GM12878 (cell line): ENCODE measurements at regions not wholly inside any gene's neighbourhood (a gene's known extent, or its start where the extent isn't known, plus 50 kb on each side); places are given as distances from the start of the nearest gene placed in this dataset.

ENCODE experiments used
- ATAC-seq: fragments of 200-7000 bp; cut with Tn5 transposase; 3 replicates; pipeline ENCODE4 v1.9.1; 2020; ENCODE audit warnings: mild to moderate bottlenecking, moderate library complexity
- BruUV-seq: library from RNA; stranded (reverse); fragments of 400-500 nt; replicated peaks from 2 replicates; lab custom pipeline; 2021; lab: Mats Ljungman, UMichigan
- CTCF ChIA-PET: fragments of 300-600 bp; sonication (Branson Sonifier 250); formaldehyde crosslinking; extraction: SDS; loops from one replicate; lab custom pipeline; 2021; ENCODE audit warnings: inconsistent platforms; lab: Yijun Ruan, JAX
- POLR2A ChIA-PET: fragments of 350-600 bp; formaldehyde crosslinking; extraction: SDS; loops from one replicate; lab custom pipeline; 2021; ENCODE audit warnings: inconsistent platforms; lab: Charles Lee
- RAD21 ChIA-PET: fragments of 300-600 bp; sonication (Branson Sonifier 250); formaldehyde crosslinking; loops from one replicate; lab custom pipeline; 2023; ENCODE audit warnings: antibody characterized with exemption; ENCODE audit not compliant: unreplicated experiment; lab: Charles Lee
- SMC1A ChIA-PET: fragments of 300-600 bp; sonication (Branson Sonifier 250); formaldehyde crosslinking; loops from one replicate; lab custom pipeline; 2023; ENCODE audit not compliant: unreplicated experiment, uncharacterized antibody; lab: Charles Lee
- DNase-seq: peaks from one replicate; pipeline ENCODE4 v3.0.0-alpha.2; 2011; ENCODE audit warnings: low read depth, low spot score
- FAIRE-seq: peaks from 3 replicates; lab custom pipeline; 2011; peaks lifted over from hg19 to GRCh38; lab: Jason Lieb, UNC
- H2AFZ ChIP-seq: 2 replicates; pipeline ENCODE4 v1.6.0; 2011; ENCODE audit warnings: low read depth, low read length, control low read depth; ENCODE audit not compliant: control insufficient read depth
- H3K27ac ChIP-seq: 2 replicates; pipeline ENCODE4 v1.5.1; 2011; ENCODE audit warnings: control low read depth; ENCODE audit not compliant: control insufficient read depth, insufficient read depth
- H3K27me3 ChIP-seq, 2 experiments: replicated peaks in 1 of 2; 2 replicates each; pipeline versions ENCODE4 v1.6.0 to v1.6.1; 2011; ENCODE audit warnings: low read length in 1 of 2; ENCODE audit not compliant: control insufficient read depth in 2 of 2, insufficient read depth in 2 of 2
- H3K36me3 ChIP-seq, 2 experiments: 2 replicates each; pipeline ENCODE4 v1.5.1; 2011; ENCODE audit warnings: low read length in 1 of 2; ENCODE audit not compliant: control insufficient read depth in 2 of 2, insufficient read depth in 2 of 2
- H3K4me1 ChIP-seq: 2 replicates; pipeline ENCODE4 v1.6.1; 2011; ENCODE audit warnings: mild to moderate bottlenecking, low read length, moderate library complexity, mixed read lengths; ENCODE audit not compliant: control insufficient read depth, insufficient read depth
- H3K4me2 ChIP-seq: 2 replicates; pipeline ENCODE4 v1.6.0; 2011; ENCODE audit warnings: control low read depth; ENCODE audit not compliant: control insufficient read depth, insufficient read depth
- H3K4me3 ChIP-seq: fragments of 200-600 bp; sonication (generic); 2 replicates; pipeline ENCODE4 v1.5.1; 2016
- H3K79me2 ChIP-seq: 2 replicates; pipeline ENCODE4 v1.6.0; 2011; ENCODE audit warnings: low read length; ENCODE audit not compliant: control insufficient read depth, insufficient read depth
- H3K9ac ChIP-seq: 2 replicates; pipeline ENCODE4 v1.8.0; 2011; ENCODE audit warnings: low read length, control low read depth, mixed read lengths; ENCODE audit not compliant: control insufficient read depth, insufficient read depth
- H3K9me3 ChIP-seq: replicated peaks from 3 replicates; pipeline ENCODE4 v1.5.1; 2011; ENCODE audit warnings: mild to moderate bottlenecking, low read length; ENCODE audit not compliant: control insufficient read depth, insufficient read depth
- H4K20me1 ChIP-seq: 2 replicates; pipeline ENCODE4 v1.6.0; 2011; ENCODE audit not compliant: control insufficient read depth, insufficient read depth
- EED ChIP-seq: sonication (generic); IDR thresholded peaks from 2 replicates; pipeline ENCODE4 v1.6.1; 2016; ENCODE audit warnings: antibody characterized with exemption, low read depth
- MEF2A ChIP-seq: IDR thresholded peaks from 2 replicates; pipeline ENCODE4 v1.6.1; 2011; ENCODE audit warnings: low read depth, mild to moderate bottlenecking, low read length, moderate library complexity; ENCODE audit not compliant: insufficient read depth
- NBN ChIP-seq: fragments of 450-650 bp; IDR thresholded peaks from 2 replicates; pipeline ENCODE4 v1.6.1; 2016
- RELA ChIP-seq: fragments of 450-650 bp; IDR thresholded peaks from 2 replicates; pipeline ENCODE4 v1.8.0; 2014; ENCODE audit warnings: borderline replicate concordance; ENCODE audit not compliant: partially characterized antibody
- RUNX3 ChIP-seq: IDR thresholded peaks from 2 replicates; pipeline ENCODE4 v1.6.1; 2012; ENCODE audit warnings: low read length, inconsistent platforms
- SP1 ChIP-seq: IDR thresholded peaks from one replicate; pipeline ENCODE4 v1.6.1; 2011; ENCODE audit warnings: low read depth, low read length
- SREBF2 ChIP-seq: IDR thresholded peaks from 2 replicates; pipeline ENCODE4 v1.6.1; 2012; ENCODE audit warnings: mild to moderate bottlenecking, low read length
- TBL1XR1 ChIP-seq: IDR thresholded peaks from 2 replicates; pipeline ENCODE4 v1.6.1; 2012; ENCODE audit warnings: low read depth, low read length, improper control_type of control experiment
- WGBS: methylation state at CpG from one replicate; pipeline ENCODE4 v1.1.6; 2016; ENCODE audit warnings: low lambda C conversion rate; ENCODE audit not compliant: insufficient replicate concordance, insufficient coverage; ENCODE audit errors: missing lambda C conversion rate; 5-methylcytosine and 5-hydroxymethylcytosine counted together
- in situ Hi-C: fragments of 300-500 bp; cut with MboI; formaldehyde crosslinking; loops from 9 replicates; pipeline ENCODE4 v1.14.3; 2018; ENCODE audit warnings: mixed read lengths
- intact Hi-C: fragments of 100-400 bp; cut with micrococcal nuclease; formaldehyde crosslinking; loops from one replicate; pipeline ENCODE4 v1.14.2; 2022; ENCODE audit not compliant: unreplicated experiment
- TF ChIP-seq, protein P1 (sequence below): fragments of 450-650 bp; IDR thresholded peaks from 2 replicates; pipeline ENCODE4 v1.6.1; 2018; ENCODE audit warnings: mild to moderate bottlenecking, low read depth, moderate library complexity; ENCODE audit not compliant: partially characterized antibody

DNA sequence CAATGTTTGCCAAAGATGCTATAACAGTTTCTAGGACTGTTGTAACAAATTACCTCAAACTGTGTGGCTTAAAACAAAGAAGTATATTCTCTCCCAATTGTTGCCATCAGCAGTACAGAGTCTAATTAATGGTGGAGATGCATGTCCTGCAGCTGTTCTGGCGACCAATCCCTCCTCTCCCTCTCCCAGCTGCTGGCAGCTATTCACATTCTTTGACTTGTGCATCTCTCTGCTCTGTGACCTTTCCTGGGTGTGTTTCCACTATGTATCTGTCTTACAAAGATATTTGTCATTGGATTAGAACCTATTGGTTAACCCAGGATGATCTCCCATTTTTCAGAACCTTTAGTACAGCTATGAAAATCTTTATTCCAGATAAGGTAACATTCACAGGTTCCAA lies 561.7 kb upstream of the POM121L12 start:
- Histone ChIP-seq H3K4me2 (no peak overlapping the region), H3K9me3 (no peaks in the 10 kb centered on the region), H2AFZ (no peak overlapping the region), H3K4me1 (no peaks in the 10 kb centered on the region), H3K9ac (no peak overlapping the region), H4K20me1 (no peaks in the 10 kb centered on the region), H3K4me3 (no peak overlapping the region), H3K27me3 (no peaks in the 10 kb centered on the region), H3K36me3 (no peaks in the 10 kb centered on the region), H3K27ac (no peak overlapping the region), H3K79me2 (no peaks in the 10 kb centered on the region)
- ChIA-PET POLR2A (no interaction called here), RAD21 (no interaction called here), CTCF (no interaction called here), SMC1A (no interaction called here)
- ATAC-seq (no peak), FAIRE-seq (no peak), DNase-seq (no peak)
- intact Hi-C loops (no loop called here), in situ Hi-C loops (no loop called here)
- BruUV-seq = no TSS peak
- TF ChIP-seq NBN (no peak), TBL1XR1 (no peak), EED (no peak), MEF2A (no peak), RUNX3 (no peak), RELA (no peak), SP1 (no peak), SREBF2 (no peak)
- TF ChIP-seq, protein P1, sequence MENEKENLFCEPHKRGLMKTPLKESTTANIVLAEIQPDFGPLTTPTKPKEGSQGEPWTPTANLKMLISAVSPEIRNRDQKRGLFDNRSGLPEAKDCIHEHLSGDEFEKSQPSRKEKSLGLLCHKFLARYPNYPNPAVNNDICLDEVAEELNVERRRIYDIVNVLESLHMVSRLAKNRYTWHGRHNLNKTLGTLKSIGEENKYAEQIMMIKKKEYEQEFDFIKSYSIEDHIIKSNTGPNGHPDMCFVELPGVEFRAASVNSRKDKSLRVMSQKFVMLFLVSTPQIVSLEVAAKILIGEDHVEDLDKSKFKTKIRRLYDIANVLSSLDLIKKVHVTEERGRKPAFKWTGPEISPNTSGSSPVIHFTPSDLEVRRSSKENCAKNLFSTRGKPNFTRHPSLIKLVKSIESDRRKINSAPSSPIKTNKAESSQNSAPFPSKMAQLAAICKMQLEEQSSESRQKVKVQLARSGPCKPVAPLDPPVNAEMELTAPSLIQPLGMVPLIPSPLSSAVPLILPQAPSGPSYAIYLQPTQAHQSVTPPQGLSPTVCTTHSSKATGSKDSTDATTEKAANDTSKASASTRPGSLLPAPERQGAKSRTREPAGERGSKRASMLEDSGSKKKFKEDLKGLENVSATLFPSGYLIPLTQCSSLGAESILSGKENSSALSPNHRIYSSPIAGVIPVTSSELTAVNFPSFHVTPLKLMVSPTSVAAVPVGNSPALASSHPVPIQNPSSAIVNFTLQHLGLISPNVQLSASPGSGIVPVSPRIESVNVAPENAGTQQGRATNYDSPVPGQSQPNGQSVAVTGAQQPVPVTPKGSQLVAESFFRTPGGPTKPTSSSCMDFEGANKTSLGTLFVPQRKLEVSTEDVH = no peak
- WGBS = 0% methylated on average over 1 of the region's 1 CpG
